ENCODE measurements at regions not wholly inside any gene's neighbourhood (a gene's known extent, or its start where the extent isn't known, plus 50 kb on each side); places are given as distances from the start of the nearest gene placed in this dataset.
"Not testable (repeated sequence)": the region's sequence is repeated elsewhere in the genome, so short reads cannot be mapped to it uniquely, and the experiment has no call there.

- Histone ChIP-seq H3K9me3 (ENCODE audit: control insufficient read depth in 3 of 3, low read length in 3 of 3) (no peaks in the 10 kb centered on the region), H3K4me1 (ENCODE audit: control insufficient read depth in 3 of 3, insufficient read depth in 3 of 3, low read length in 3 of 3) (peaks cover 0 to 4% (median 4%) of the 10 kb centered on the region in 3 donors), H3K27ac (ENCODE audit: low read depth, low read length) (no peak overlapping the region), H3K36me3 (ENCODE audit: control insufficient read depth in 3 of 3, insufficient read depth in 3 of 3, low read length in 3 of 3) (no peaks in the 10 kb centered on the region), H3K9ac (ENCODE audit: low read depth in 1 of 3, low read length in 3 of 3) (no peak overlapping the region), H3K27me3 (ENCODE audit: control insufficient read depth in 3 of 3, insufficient read depth in 3 of 3, low read length in 3 of 3) (no peaks in the 10 kb centered on the region), H3K4me3 (ENCODE audit: low read length in 3 of 3) (no peak overlapping the region)
Measured at GRCh38 chr7:116408166-116408565, 91.4 kb upstream of the CAV2 start.

- not testable (repeated sequence) for H3K36me3 ChIP-seq (ENCODE audit: control insufficient read depth in 3 of 3, insufficient read depth in 3 of 3, low read length in 3 of 3); H3K27me3 ChIP-seq (ENCODE audit: control insufficient read depth in 3 of 3, insufficient read depth in 3 of 3, low read length in 3 of 3); H3K4me1 ChIP-seq (ENCODE audit: control insufficient read depth in 3 of 3, insufficient read depth in 3 of 3, low read length in 3 of 3); H3K4me3 ChIP-seq (ENCODE audit: low read length in 3 of 3); H3K27ac ChIP-seq (ENCODE audit: low read depth, low read length); H3K9me3 ChIP-seq (ENCODE audit: control insufficient read depth in 3 of 3, low read length in 3 of 3); H3K9ac ChIP-seq (ENCODE audit: low read depth in 1 of 3, low read length in 3 of 3)
Measured at GRCh38 chr7:116408831-116409453, 90.6 kb upstream of the CAV2 start.

GRCh38 chr7:116410694-116411093, 88.8 kb upstream of the CAV2 start:
- not testable (repeated sequence) for H3K9me3 ChIP-seq (ENCODE audit: control insufficient read depth in 3 of 3, low read length in 3 of 3); H3K9ac ChIP-seq (ENCODE audit: low read depth in 1 of 3, low read length in 3 of 3); H3K4me3 ChIP-seq (ENCODE audit: low read length in 3 of 3); H3K36me3 ChIP-seq (ENCODE audit: control insufficient read depth in 3 of 3, insufficient read depth in 3 of 3, low read length in 3 of 3); H3K27me3 ChIP-seq (ENCODE audit: control insufficient read depth in 3 of 3, insufficient read depth in 3 of 3, low read length in 3 of 3); H3K27ac ChIP-seq (ENCODE audit: low read depth, low read length); H3K4me1 ChIP-seq (ENCODE audit: control insufficient read depth in 3 of 3, insufficient read depth in 3 of 3, low read length in 3 of 3)

GRCh38 chr7:116417593-116418345, 81.8 kb upstream of the CAV2 start:
- H3K27ac ChIP-seq (ENCODE audit: low read depth, low read length) = no peak overlapping the region
- H3K4me1 ChIP-seq (ENCODE audit: control insufficient read depth in 3 of 3, insufficient read depth in 3 of 3, low read length in 3 of 3) = peaks cover 0 to 3% (median 0%) of the 10 kb centered on the region in 3 donors
- H3K9me3 ChIP-seq (ENCODE audit: control insufficient read depth in 3 of 3, low read length in 3 of 3) = no peaks in the 10 kb centered on the region
- H3K4me3 ChIP-seq (ENCODE audit: low read length in 3 of 3) = no peak overlapping the region
- no peak overlapping the region for H3K9ac ChIP-seq (ENCODE audit: low read depth in 1 of 3, low read length in 3 of 3)
- H3K36me3 ChIP-seq (ENCODE audit: control insufficient read depth in 3 of 3, insufficient read depth in 3 of 3, low read length in 3 of 3) = no peaks in the 10 kb centered on the region
- no peaks in the 10 kb centered on the region for H3K27me3 ChIP-seq (ENCODE audit: control insufficient read depth in 3 of 3, insufficient read depth in 3 of 3, low read length in 3 of 3)

GRCh38 chr7:116418524-116418923, 81.0 kb upstream of the CAV2 start:
- Histone ChIP-seq H3K36me3 (ENCODE audit: control insufficient read depth in 3 of 3, insufficient read depth in 3 of 3, low read length in 3 of 3) (no peaks in the 10 kb centered on the region), H3K4me3 (ENCODE audit: low read length in 3 of 3) (no peak overlapping the region), H3K9me3 (ENCODE audit: control insufficient read depth in 3 of 3, low read length in 3 of 3) (no peaks in the 10 kb centered on the region), H3K27me3 (ENCODE audit: control insufficient read depth in 3 of 3, insufficient read depth in 3 of 3, low read length in 3 of 3) (no peaks in the 10 kb centered on the region), H3K4me1 (ENCODE audit: control insufficient read depth in 3 of 3, insufficient read depth in 3 of 3, low read length in 3 of 3) (peaks cover 0 to 3% (median 0%) of the 10 kb centered on the region in 3 donors), H3K9ac (ENCODE audit: low read depth in 1 of 3, low read length in 3 of 3) (no peak overlapping the region), H3K27ac (ENCODE audit: low read depth, low read length) (no peak overlapping the region)

GRCh38 chr7:116420003-116420402, 79.5 kb upstream of the CAV2 start:
- Histone ChIP-seq H3K4me3 (ENCODE audit: low read length in 3 of 3) (no peak overlapping the region), H3K9me3 (ENCODE audit: control insufficient read depth in 3 of 3, low read length in 3 of 3) (no peaks in the 10 kb centered on the region), H3K36me3 (ENCODE audit: control insufficient read depth in 3 of 3, insufficient read depth in 3 of 3, low read length in 3 of 3) (no peaks in the 10 kb centered on the region), H3K27ac (ENCODE audit: low read depth, low read length) (no peak overlapping the region), H3K27me3 (ENCODE audit: control insufficient read depth in 3 of 3, insufficient read depth in 3 of 3, low read length in 3 of 3) (no peaks in the 10 kb centered on the region), H3K9ac (ENCODE audit: low read depth in 1 of 3, low read length in 3 of 3) (no peak overlapping the region), H3K4me1 (ENCODE audit: control insufficient read depth in 3 of 3, insufficient read depth in 3 of 3, low read length in 3 of 3) (peaks cover 0 to 3% (median 0%) of the 10 kb centered on the region in 3 donors)

- Histone ChIP-seq H3K27me3 (ENCODE audit: control insufficient read depth in 3 of 3, insufficient read depth in 3 of 3, low read length in 3 of 3) (no peaks in the 10 kb centered on the region), H3K36me3 (ENCODE audit: control insufficient read depth in 3 of 3, insufficient read depth in 3 of 3, low read length in 3 of 3) (no peaks in the 10 kb centered on the region), H3K4me1 (ENCODE audit: control insufficient read depth in 3 of 3, insufficient read depth in 3 of 3, low read length in 3 of 3) (peaks cover 0 to 3% (median 0%) of the 10 kb centered on the region in 3 donors), H3K9ac (ENCODE audit: low read depth in 1 of 3, low read length in 3 of 3) (no peak overlapping the region), H3K9me3 (ENCODE audit: control insufficient read depth in 3 of 3, low read length in 3 of 3) (no peaks in the 10 kb centered on the region), H3K27ac (ENCODE audit: low read depth, low read length) (no peak overlapping the region), H3K4me3 (ENCODE audit: low read length in 3 of 3) (no peak overlapping the region)
Measured at GRCh38 chr7:116421298-116421697, 78.2 kb upstream of the CAV2 start.

GRCh38 chr7:116422683-116423082, 76.9 kb upstream of the CAV2 start:
- Histone ChIP-seq H3K36me3 (ENCODE audit: control insufficient read depth in 3 of 3, insufficient read depth in 3 of 3, low read length in 3 of 3) (no peaks in the 10 kb centered on the region), H3K9me3 (ENCODE audit: control insufficient read depth in 3 of 3, low read length in 3 of 3) (no peaks in the 10 kb centered on the region), H3K4me3 (ENCODE audit: low read length in 3 of 3) (no peak overlapping the region), H3K27me3 (ENCODE audit: control insufficient read depth in 3 of 3, insufficient read depth in 3 of 3, low read length in 3 of 3) (no peaks in the 10 kb centered on the region), H3K4me1 (ENCODE audit: control insufficient read depth in 3 of 3, insufficient read depth in 3 of 3, low read length in 3 of 3) (peaks cover 0 to 2% (median 1%) of the 10 kb centered on the region in 3 donors), H3K27ac (ENCODE audit: low read depth, low read length) (no peak overlapping the region), H3K9ac (ENCODE audit: low read depth in 1 of 3, low read length in 3 of 3) (no peak overlapping the region)

GRCh38 chr7:116423499-116423898, 76.0 kb upstream of the CAV2 start:
- Histone ChIP-seq H3K27ac (ENCODE audit: low read depth, low read length) (no peak overlapping the region), H3K4me3 (ENCODE audit: low read length in 3 of 3) (no peak overlapping the region)

GRCh38 chr7:116425647-116426209, 73.8 kb upstream of the CAV2 start:
- H3K9ac ChIP-seq (ENCODE audit: low read depth in 1 of 3, low read length in 3 of 3) = no peak overlapping the region
- H3K4me3 ChIP-seq (ENCODE audit: low read length in 3 of 3) = no peak overlapping the region
- no peaks in the 10 kb centered on the region for H3K27me3 ChIP-seq (ENCODE audit: control insufficient read depth in 3 of 3, insufficient read depth in 3 of 3, low read length in 3 of 3)
- no peak overlapping the region for H3K27ac ChIP-seq (ENCODE audit: low read depth, low read length)
- H3K4me1 ChIP-seq (ENCODE audit: control insufficient read depth in 3 of 3, insufficient read depth in 3 of 3, low read length in 3 of 3) = peaks cover 0 to 2% (median 0%) of the 10 kb centered on the region in 3 donors
- H3K9me3 ChIP-seq (ENCODE audit: control insufficient read depth in 3 of 3, low read length in 3 of 3) = no peaks in the 10 kb centered on the region
- H3K36me3 ChIP-seq (ENCODE audit: control insufficient read depth in 3 of 3, insufficient read depth in 3 of 3, low read length in 3 of 3) = no peaks in the 10 kb centered on the region

More at GRCh38 chr7:116423499-116423898, 76.0 kb upstream of the CAV2 start:
- no peaks in the 10 kb centered on the region for H3K36me3 ChIP-seq (ENCODE audit: control insufficient read depth in 3 of 3, insufficient read depth in 3 of 3, low read length in 3 of 3)
- no peak overlapping the region for H3K9ac ChIP-seq (ENCODE audit: low read depth in 1 of 3, low read length in 3 of 3)
- no peaks in the 10 kb centered on the region for H3K27me3 ChIP-seq (ENCODE audit: control insufficient read depth in 3 of 3, insufficient read depth in 3 of 3, low read length in 3 of 3)
- peaks cover 0 to 2% (median 0%) of the 10 kb centered on the region in 3 donors for H3K4me1 ChIP-seq (ENCODE audit: control insufficient read depth in 3 of 3, insufficient read depth in 3 of 3, low read length in 3 of 3)
- H3K9me3 ChIP-seq (ENCODE audit: control insufficient read depth in 3 of 3, low read length in 3 of 3) = no peaks in the 10 kb centered on the region

Measured in skeletal muscle tissue (tissue), 3 donors.